HG03095 (cell line): ENCODE measurements at regions not wholly inside any gene's neighbourhood (a gene's known extent, or its start where the extent isn't known, plus 50 kb on each side); places are given as distances from the start of the nearest gene placed in this dataset.

ENCODE experiments used
- ATAC-seq: cut with Tn5 transposase; IDR thresholded peaks from one replicate; pipeline ENCODE4 v1.9.1; 2021; ENCODE audit warnings: moderate library complexity; ENCODE audit not compliant: unreplicated experiment

- no peak for ATAC-seq
Observed at GRCh38 chr18:24869285-24869684, 408.8 kb downstream of the HRH4 start.

- ATAC-seq = no peak
Observed at GRCh38 chr18:24875286-24875685, 414.8 kb downstream of the HRH4 start.

GRCh38 chr18:24875777-24876176 lies 415.3 kb downstream of the HRH4 start:
- no peak for ATAC-seq

GRCh38 chr18:24876266-24876665 lies 415.8 kb downstream of the HRH4 start:
- ATAC-seq = no peak

GRCh38 chr18:24877066-24877465 lies 416.6 kb downstream of the HRH4 start:
- ATAC-seq = no peak

- ATAC-seq = no peak
Observed at GRCh38 chr18:24877546-24877945, 417.1 kb downstream of the HRH4 start.

- ATAC-seq = no peak
Observed at GRCh38 chr18:24878289-24878688, 417.9 kb downstream of the HRH4 start.

GRCh38 chr18:24885276-24885675 lies 424.8 kb downstream of the HRH4 start:
- ATAC-seq = no peak

DNA sequence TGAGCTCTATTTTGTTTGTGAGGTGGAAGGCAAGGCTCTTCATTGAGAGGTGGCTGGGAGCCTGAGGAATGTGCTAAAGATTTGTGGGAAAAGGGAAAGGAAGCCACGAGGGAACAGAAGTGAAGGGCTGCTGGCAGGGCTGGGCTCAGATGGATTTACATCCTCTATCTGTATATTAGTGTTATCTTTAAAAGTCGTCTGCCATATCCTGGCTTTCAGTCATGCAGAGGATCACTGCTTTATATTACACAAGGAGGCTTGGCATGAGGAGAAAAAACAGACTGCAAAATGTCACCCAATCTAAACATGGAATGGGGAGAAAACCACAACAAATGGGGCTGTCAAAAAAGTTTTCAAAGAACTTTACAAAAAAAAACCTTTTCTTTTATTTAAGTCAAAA lies 434.4 kb downstream of the HRH4 start:
- ATAC-seq = no peak

- no peak for ATAC-seq
Observed at GRCh38 chr18:24897461-24897860, 437.0 kb downstream of the HRH4 start.

DNA sequence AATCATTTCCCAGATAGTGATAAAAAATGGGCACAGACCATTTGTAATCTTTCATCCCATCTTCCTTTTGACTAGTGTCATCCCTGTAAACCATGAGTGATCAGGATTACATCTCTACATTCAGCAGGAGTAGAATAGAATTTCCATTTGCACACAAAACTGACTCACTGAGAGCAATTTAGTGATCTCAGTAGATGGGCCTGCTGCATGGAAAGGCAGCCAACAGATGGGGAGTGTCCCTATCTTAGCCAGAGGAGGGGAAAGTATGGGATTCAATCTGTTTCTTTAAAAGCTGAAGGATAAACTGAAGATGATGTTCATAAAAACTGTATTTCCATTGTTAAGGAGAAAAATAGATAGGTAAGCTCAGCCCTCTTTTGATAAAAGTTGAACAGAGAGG lies 441.7 kb downstream of the ZNF521 start:
- no peak for ATAC-seq

DNA sequence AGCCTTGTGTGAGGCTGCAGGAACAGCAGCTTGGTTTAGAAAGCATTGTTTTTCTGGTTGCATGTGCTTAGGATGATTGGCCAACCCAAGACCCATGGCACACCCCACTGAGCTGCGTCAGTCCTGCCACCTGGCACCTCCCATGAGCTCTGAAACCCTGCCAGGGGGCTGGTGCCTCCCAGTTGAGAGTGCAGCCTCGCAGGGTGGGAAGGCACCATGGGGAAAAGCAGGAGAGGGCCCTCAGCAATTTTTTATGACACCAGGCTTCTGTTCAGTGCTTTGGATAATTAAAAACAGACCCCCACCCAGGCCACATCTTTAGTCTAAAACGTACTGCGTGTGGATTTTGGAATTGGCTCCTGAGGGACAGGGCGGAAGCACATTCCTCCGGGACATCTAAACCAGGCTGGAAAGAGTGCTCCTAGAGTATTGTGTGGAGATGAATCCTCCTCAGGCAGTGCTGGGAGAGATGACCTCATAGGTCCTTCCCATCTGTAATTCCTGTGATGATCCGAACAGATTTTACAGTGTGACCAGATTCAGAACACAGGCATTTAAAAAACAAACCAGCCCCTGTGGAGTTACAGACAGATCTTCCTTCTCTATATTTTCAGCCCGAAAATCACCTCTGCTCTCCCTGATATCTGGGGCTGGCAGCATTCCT lies 438.3 kb downstream of the ZNF521 start:
- ATAC-seq = no peak

DNA sequence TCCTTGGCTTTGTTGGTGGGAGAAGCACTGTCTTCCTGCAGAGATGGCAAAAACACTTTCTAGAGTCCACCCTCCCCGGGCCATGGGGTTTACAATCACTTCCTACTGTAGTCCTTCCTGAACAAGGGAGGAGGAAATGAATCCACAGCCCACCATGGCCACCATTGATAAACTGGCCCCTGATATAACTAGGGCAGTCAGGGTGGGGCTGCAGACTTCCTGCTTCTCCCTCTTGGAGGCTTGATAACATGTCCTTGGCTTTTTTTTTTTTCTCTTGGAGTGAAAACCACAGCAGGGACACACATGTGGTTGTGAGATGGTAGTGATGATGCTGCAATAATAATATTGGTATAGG lies 437.8 kb downstream of the ZNF521 start:
- ATAC-seq = no peak

GRCh38 chr18:24914685-24915084 lies 437.3 kb downstream of the ZNF521 start:
- ATAC-seq = no peak

GRCh38 chr18:24915547-24915946 lies 436.4 kb downstream of the ZNF521 start:
- ATAC-seq = no peak

GRCh38 chr18:24917767-24918166 lies 434.2 kb downstream of the ZNF521 start:
- ATAC-seq = no peak

DNA sequence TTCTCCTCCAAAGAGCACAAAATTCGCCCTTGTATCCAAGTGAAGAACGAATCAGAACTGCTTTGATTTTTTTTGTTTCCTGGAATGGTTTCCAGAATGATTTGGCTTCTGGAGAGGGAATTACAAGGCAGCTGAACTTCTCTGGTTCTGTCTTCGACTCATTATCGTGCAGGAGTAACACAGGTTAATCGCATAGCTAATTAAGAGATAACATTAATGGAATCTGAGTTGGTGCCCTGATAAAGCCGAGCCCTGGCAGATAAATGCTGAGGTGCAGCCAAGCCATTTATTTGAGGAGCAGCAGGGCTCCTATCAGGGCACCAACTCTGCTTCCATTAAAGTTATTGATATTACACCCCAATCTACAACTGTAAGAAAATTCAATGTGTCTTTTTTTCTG lies 433.7 kb downstream of the ZNF521 start:
- no peak for ATAC-seq

- ATAC-seq = no peak
Observed at GRCh38 chr18:24919181-24919797, 432.7 kb downstream of the ZNF521 start.

DNA sequence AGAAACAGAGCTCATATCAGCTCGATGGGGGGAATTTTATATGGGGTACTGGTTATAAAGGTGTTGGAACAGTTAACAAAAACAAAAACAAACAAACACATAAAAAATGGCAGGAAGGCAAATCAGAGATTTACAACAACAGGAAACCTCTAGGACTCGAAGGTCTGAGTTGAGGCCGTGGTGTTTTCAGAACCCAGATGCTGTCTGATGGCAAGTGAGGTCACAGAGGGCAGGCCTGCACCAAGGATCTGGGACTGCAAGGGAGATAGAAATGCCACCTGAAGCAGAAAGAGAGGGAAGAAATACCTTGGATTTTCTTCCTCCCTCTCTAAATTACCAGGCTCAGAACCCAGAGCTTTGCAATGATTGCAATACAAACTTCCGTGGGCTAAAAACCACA lies 429.5 kb downstream of the ZNF521 start:
- no peak for ATAC-seq

DNA sequence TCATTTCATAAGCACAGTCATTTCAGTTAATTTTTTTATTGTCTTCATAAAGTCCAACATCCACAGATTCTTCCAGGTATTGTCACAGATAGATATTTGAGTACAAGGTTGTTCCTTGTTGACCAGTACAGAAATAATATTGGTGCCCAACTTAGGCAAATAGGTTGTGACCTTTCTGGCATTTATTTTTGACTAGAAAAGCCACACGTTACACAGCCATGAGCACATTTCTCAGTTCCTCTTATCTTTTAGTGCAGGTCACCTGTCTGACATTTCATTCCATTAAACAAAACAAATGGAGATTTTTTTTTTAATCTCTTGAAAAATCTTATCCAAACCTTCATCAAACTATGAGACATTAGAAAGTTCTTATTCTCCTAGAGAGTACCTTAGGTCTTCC lies 428.8 kb downstream of the ZNF521 start:
- ATAC-seq = peak; percentile 75

GRCh38 chr18:24924066-24924716 lies 427.8 kb downstream of the ZNF521 start:
- ATAC-seq = no peak

DNA sequence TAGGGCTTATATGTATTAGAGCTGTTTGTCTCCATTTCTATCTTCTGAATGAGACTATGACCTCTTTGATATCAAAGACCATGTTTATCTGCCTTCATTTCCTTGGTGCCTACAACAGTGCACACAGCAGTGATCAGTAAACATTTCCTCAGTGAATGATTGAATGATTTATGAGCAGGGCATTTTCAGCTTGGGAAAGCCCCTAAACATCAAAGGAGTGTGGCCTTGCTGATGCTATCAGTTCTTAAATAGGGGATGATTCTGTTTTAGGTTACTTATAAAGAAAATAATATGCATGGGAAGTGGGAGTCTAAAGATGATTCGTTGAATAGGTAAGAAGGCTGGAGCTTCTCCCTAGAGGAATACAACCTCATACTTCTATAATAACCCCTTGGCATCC lies 425.3 kb downstream of the ZNF521 start:
- ATAC-seq = no peak
